ENCODE measurements at regions not wholly inside any gene's neighbourhood (a gene's known extent, or its start where the extent isn't known, plus 50 kb on each side); places are given as distances from the start of the nearest gene placed in this dataset.
"Not testable (repeated sequence)": the region's sequence is repeated elsewhere in the genome, so short reads cannot be mapped to it uniquely, and the experiment has no call there.

DNA sequence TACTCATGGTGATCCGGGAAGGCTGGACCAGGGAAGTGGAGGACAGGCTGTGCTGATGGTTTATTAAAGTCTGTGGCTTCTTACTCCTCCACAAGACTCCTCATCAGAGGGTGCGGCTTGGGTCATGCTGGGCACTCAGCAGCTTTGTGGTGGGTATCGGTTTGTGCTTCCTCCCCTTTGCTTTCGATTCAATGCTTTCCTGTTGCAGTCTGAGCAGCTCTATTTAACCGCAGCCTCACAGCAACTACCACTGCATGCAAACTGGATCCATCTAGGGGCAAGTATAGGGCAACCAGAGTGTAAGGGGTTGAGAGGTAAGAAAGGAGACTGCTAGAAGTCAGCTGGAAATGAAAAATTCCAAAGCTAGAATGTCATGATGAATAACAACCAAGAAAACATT lies 78.8 kb upstream of the NOTCH2NLA start:
- not testable (repeated sequence) for H3K27ac ChIP-seq, H3K4me3 ChIP-seq

DNA sequence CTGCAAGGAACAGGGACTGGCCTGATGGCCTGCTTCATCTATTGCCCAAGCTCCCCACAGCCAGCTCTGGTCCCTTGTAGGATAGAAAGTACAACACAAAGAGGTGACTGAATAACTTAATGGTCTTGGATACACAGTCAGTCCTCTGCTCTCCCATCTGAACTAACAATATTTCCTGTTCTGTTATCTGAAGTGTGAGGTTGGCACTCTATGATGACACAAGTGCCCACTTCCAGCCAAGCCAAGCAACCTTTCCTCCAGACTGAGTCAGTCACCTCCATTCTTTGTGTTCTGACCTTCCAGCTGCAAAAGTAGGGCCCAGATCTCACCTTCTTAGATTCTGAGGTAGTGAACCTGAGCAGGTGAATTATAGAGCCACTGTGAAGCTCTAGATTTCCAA lies 77.8 kb upstream of the NOTCH2NLA start:
- H3K27ac ChIP-seq: not testable (repeated sequence)

GRCh38 chr1:146305442-146305841 lies 76.6 kb upstream of the NOTCH2NLA start:
- H3K4me3 ChIP-seq, H3K27ac ChIP-seq: not testable (repeated sequence)

More for the DNA sequence above, 77.8 kb upstream of the NOTCH2NLA start:
- not testable (repeated sequence) for H3K4me3 ChIP-seq

DNA sequence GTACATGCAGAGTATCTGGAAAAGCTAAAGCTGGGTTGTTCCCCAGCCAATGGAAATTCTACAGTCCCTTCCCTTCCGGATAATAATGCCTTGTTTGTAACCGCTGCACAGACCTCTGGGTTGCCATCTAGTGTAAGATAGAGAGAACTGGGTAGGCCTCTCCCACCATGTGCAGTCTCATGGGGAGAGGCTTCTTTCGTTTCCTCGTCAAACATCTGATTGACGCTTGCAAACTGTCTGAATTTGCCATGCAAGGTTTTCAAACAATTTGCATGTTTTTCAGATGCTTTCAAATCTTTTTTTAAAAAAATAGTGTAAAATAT lies 69.7 kb upstream of the NOTCH2NLA start:
- H3K4me3 ChIP-seq, H3K27ac ChIP-seq: not testable (repeated sequence)

DNA sequence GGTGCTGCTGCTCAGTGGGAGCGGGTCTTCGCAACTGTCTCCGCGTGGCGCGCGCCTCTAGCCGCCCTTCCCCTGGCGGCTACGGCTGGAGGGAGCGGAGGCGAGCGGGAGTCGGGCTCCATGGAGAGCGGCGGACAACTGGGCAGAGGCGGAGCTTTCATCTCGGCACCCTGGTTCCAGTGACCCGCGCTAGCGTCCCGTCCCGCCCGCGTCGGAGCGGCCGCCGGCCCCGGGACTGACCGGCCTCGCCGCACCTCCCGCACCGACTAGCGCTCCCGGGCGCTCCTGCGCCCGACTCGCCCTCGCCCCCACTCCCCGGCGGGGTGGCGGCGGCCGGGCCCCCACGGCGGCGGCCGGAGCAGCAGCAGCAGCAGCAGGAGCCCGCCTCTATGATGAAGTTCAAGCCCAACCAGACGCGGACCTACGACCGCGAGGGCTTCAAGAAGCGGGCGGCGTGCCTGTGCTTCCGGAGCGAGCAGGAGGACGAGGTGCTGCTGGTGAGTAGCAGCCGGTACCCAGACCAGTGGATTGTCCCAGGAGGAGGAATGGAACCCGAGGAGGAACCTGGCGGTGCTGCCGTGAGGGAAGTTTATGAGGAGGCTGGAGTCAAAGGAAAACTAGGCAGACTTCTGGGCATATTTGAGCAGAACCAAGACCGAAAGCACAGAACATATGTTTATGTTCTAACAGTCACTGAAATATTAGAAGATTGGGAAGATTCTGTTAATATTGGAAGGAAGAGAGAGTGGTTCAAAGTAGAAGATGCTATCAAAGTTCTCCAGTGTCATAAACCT lies 69.2 kb upstream of the NOTCH2NLA start:
- H3K4me3 ChIP-seq, H3K27ac ChIP-seq: not testable (repeated sequence)

DNA sequence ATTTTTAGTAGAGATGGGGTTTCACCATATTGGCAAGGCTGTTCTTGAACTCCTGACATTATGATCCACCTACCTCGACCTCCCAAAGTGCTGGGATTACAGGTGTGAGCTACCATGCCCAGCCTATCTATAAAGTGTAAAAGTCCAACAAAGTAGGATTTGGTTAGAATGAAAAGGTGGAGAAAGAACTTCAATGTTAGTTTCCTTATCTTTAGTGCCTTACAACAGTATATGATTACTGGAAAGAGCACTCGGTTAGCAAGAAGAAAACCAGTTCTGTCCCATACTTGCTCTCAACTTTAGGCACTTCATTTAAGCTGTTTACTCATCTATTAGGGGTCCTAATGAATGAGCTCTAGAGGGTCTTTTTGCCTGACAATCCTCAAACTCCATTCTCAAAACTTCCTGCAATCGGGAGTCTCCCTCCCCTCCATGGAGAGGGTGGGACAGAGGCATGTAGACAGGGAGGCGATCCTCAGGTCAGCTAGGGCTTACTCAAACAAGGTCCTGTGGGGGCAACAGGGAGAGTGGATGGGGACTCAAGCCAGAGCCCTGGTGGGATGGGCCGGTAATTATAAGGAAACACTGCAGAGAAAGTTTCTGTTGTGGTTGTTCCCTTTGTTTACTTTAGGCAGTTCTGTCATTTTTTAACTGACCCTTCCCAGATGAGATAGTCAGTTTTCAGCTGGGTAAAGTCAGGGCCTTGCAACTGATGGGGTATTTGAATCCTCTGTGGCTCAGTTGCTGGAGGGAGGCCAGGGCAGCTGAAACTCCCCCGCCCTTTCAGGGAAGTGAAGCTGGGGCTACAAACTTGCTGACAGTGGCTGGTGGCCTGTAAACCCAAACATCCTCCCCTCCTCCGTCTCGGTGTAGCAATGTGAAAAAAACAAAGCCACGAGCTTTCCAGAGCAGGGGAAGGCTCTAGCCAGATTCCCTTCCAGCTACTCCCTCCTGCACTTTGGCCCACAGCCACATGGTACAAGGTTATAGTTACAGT lies 64.4 kb upstream of the NOTCH2NLA start:
- not testable (repeated sequence) for H3K4me3 ChIP-seq, H3K27ac ChIP-seq

GRCh38 chr1:146292424-146292823 lies 63.6 kb upstream of the NOTCH2NLA start:
- not testable (repeated sequence) for H3K27ac ChIP-seq, H3K4me3 ChIP-seq

DNA sequence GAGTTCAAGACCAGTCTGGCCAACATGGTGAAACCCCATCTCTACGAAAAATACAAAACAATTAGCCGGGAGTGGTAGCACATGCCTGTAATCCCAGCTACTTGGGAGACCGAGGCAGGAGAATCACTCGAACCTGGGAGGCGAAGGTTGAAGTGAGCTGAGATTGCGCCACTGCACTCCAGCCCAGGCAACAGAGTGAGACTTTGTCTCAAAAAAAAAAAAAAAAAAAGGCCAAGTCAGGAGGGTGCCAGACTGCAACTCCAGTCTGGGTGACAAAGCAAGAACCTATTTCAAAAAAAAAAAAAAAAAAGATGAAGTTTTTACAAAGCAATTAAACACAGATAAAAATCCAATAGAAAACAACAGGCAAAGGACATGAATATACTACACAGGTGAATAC lies 59.1 kb upstream of the NOTCH2NLA start:
- H3K27ac ChIP-seq, H3K4me3 ChIP-seq: not testable (repeated sequence)

DNA sequence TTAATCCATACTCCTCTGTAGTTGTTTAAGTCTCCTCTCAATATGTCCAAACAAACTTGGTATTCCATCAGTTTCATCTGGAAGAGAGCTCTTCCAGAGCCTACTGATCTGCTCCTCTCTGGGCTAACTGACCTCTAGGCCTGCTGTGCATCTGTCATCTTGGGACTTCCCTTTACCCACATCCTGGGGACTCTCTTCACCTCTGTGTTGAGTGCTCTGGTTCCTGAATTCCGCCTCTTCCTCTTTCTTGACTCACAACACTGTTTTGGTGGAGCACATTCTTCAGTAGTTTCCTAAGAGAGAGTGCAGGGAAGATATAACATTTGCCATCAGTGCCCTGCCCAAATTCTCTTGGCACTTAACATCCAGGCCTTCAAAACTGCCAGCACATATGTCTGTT lies 55.9 kb upstream of the NOTCH2NLA start:
- not testable (repeated sequence) for H3K4me3 ChIP-seq, H3K27ac ChIP-seq

- H3K4me3 ChIP-seq, H3K27ac ChIP-seq: not testable (repeated sequence)
These were observed 54.7 kb upstream of the NOTCH2NLA start for GRCh38 chr1:146283527-146283880.

- not testable (repeated sequence) for H3K4me3 ChIP-seq, H3K27ac ChIP-seq
These were observed 54.1 kb upstream of the NOTCH2NLA start for GRCh38 chr1:146282807-146283526.

GRCh38 chr1:146281522-146281921 lies 52.7 kb upstream of the NOTCH2NLA start:
- not testable (repeated sequence) for H3K4me3 ChIP-seq, H3K27ac ChIP-seq

DNA sequence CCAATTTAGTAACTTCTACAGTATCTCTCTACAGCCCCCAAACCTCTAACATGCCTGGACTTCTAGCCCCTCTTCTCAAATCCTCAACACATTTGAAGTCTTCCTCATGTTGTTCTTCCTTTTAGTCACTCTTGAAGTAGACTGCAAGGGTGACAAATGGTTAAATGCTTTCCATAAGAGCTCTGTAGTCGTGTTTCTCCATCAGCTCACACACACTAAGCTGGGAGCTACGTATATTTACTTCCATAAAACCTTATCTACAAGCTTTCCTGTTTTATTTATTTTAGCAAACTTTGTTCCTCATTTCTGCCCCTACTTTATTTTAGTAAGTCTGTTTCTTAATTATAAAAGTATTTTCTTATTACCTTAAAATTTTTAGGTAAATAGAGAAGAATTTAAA lies 49.9 kb upstream of the NOTCH2NLA start:
- H3K4me3 ChIP-seq, H3K27ac ChIP-seq: not testable (repeated sequence)
